Trophoblast cell (in vitro differentiated cells and primary cell): ENCODE measurements at regions not wholly inside any gene's neighbourhood (a gene's known extent, or its start where the extent isn't known, plus 50 kb on each side); places are given as distances from the start of the nearest gene placed in this dataset.

Experiments
- DNase-seq, 2 donors: peaks; one replicate each; pipeline ENCODE4 v3.0.0-alpha.2; 2016
- H2AFZ ChIP-seq: 2 replicates; pipeline ENCODE4 v1.6.1; 2013; ENCODE audit warnings: low read length, moderate library complexity, mild to moderate bottlenecking; ENCODE audit not compliant: insufficient read depth, poor library complexity
- H2AK5ac ChIP-seq: 2 replicates; pipeline ENCODE4 v1.6.1; 2013; ENCODE audit warnings: mild to moderate bottlenecking, low read length
- H2BK120ac ChIP-seq: 2 replicates; pipeline ENCODE4 v1.6.1; 2013; ENCODE audit warnings: low read length, mild to moderate bottlenecking, moderate library complexity; ENCODE audit not compliant: insufficient read depth, poor library complexity
- H2BK12ac ChIP-seq: 2 replicates; pipeline ENCODE4 v1.6.1; 2013; ENCODE audit warnings: mild to moderate bottlenecking, low read length, moderate library complexity
- H2BK5ac ChIP-seq: 2 replicates; pipeline ENCODE4 v1.6.1; 2013; ENCODE audit warnings: low read length, low read depth, moderate library complexity, mild to moderate bottlenecking; ENCODE audit not compliant: poor library complexity
- H3K14ac ChIP-seq: 2 replicates; pipeline ENCODE4 v1.6.1; 2013; ENCODE audit warnings: mild to moderate bottlenecking, low read length
- H3K18ac ChIP-seq: 2 replicates; pipeline ENCODE4 v1.6.1; 2013; ENCODE audit warnings: mild to moderate bottlenecking, low read length
- H3K23ac ChIP-seq: 2 replicates; pipeline ENCODE4 v1.6.1; 2013; ENCODE audit warnings: low read length
- H3K27ac ChIP-seq: 2 replicates; pipeline ENCODE4 v1.5.1; 2013; ENCODE audit warnings: low read depth, mild to moderate bottlenecking, inconsistent platforms, low read length, moderate library complexity
- H3K27me3 ChIP-seq: 2 replicates; pipeline ENCODE4 v1.6.1; 2013; ENCODE audit warnings: inconsistent platforms, mild to moderate bottlenecking, low read length, moderate library complexity; ENCODE audit not compliant: insufficient read depth
- H3K36me3 ChIP-seq, 2 experiments: 1 replicate in 1 of 2; 2 replicates in 1 of 2; pipeline ENCODE4 v1.6.1; 2013; ENCODE audit warnings: low read length in 2 of 2, mild to moderate bottlenecking in 2 of 2, moderate library complexity in 1 of 2; ENCODE audit not compliant: insufficient read depth in 2 of 2, control insufficient read depth in 1 of 2
- H3K4ac ChIP-seq: 2 replicates; pipeline ENCODE4 v1.6.1; 2013; ENCODE audit warnings: low read depth, mild to moderate bottlenecking, low read length, moderate library complexity
- H3K4me1 ChIP-seq, 2 experiments: 1 replicate in 1 of 2; 2 replicates in 1 of 2; pipeline ENCODE4 v1.6.1; 2013; ENCODE audit warnings: low read length in 2 of 2, mild to moderate bottlenecking in 2 of 2, moderate library complexity in 1 of 2; ENCODE audit not compliant: insufficient read depth in 2 of 2, control insufficient read depth in 1 of 2
- H3K4me2 ChIP-seq: 2 replicates; pipeline ENCODE4 v1.6.1; 2013; ENCODE audit warnings: inconsistent platforms, mild to moderate bottlenecking, low read length, moderate library complexity
- H3K4me3 ChIP-seq: 2 replicates; pipeline ENCODE4 v1.5.1; 2013; ENCODE audit warnings: mild to moderate bottlenecking, low read depth, low read length, inconsistent platforms
- H3K79me1 ChIP-seq: one replicate; pipeline ENCODE4 v1.6.1; 2013; ENCODE audit warnings: low read length
- H3K79me2 ChIP-seq: 2 replicates; pipeline ENCODE4 v1.6.1; 2013; ENCODE audit warnings: low read length, mild to moderate bottlenecking; ENCODE audit not compliant: control insufficient read depth, insufficient read depth, poor library complexity
- H3K9ac ChIP-seq: 2 replicates; pipeline ENCODE4 v1.6.1; 2013; ENCODE audit warnings: mild to moderate bottlenecking, low read length
- H3K9me3 ChIP-seq: 2 replicates; pipeline ENCODE4 v1.6.1; 2013; ENCODE audit warnings: low read depth, mild to moderate bottlenecking, control low read depth, inconsistent platforms, low read length; ENCODE audit not compliant: insufficient read depth
- H4K12ac ChIP-seq: 2 replicates; pipeline ENCODE4 v1.6.1; 2013; ENCODE audit warnings: low read depth, mild to moderate bottlenecking, low read length, moderate library complexity
- H4K8ac ChIP-seq: 2 replicates; pipeline ENCODE4 v1.6.1; 2013; ENCODE audit warnings: low read depth, mild to moderate bottlenecking, low read length, moderate library complexity
- H4K91ac ChIP-seq: one replicate; pipeline ENCODE4 v1.6.1; 2013; ENCODE audit warnings: low read depth, mild to moderate bottlenecking, low read length, moderate library complexity
- WGBS: extraction: QIAGEN DNeasy Blood & Tissue Kit; methylation state at CpG from one replicate; pipeline ENCODE4 v1.1.7; 2013; ENCODE audit warnings: missing lambda C conversion rate; ENCODE audit not compliant: insufficient read length, insufficient coverage; ENCODE audit errors: extremely low coverage; 5-methylcytosine and 5-hydroxymethylcytosine counted together

DNA sequence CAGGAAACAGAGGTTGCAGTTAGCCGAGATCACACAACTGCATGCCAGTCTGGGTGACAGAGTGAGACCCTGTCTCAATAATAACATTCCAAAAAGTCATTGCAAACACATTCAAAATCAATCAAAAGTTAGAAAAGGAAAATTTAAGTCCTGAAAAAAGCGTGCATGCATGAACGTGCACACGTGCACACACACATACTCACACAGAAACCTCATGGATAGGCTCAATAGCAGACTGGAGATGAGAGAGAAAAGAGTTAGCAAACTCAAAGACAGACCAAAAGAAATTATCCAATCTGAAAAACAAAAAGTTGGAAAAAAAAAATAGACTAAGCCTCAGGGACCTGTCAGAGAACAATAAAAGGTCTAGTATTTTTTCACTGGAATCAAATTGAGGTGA, 1005.6 kb downstream of the TBC1D22A start:
- H3K4me3 ChIP-seq: no peak overlapping the region
- H2AK5ac ChIP-seq: no peak overlapping the region
- H3K27ac ChIP-seq: no peak overlapping the region
- no peaks in the 10 kb centered on the region for H3K27me3 ChIP-seq
- H3K18ac ChIP-seq: no peak overlapping the region
- H3K9ac ChIP-seq: no peak overlapping the region
- H3K36me3 ChIP-seq: no peaks in the 10 kb centered on the region
- no peak overlapping the region for H4K91ac ChIP-seq
- no peak overlapping the region for H3K14ac ChIP-seq
- peaks cover 2% of the 10 kb centered on the region for H3K9me3 ChIP-seq
- H3K4me1 ChIP-seq: no peaks in the 10 kb centered on the region
- no CpG with 5 or more reads among the region's 4 CpGs for WGBS
- no peak overlapping the region for H3K23ac ChIP-seq
- no peak overlapping the region for H2BK5ac ChIP-seq
- no peak overlapping the region for H2BK120ac ChIP-seq
- H3K4ac ChIP-seq: no peak overlapping the region
- no peak overlapping the region for H2BK12ac ChIP-seq
- H3K79me2 ChIP-seq: no peaks in the 10 kb centered on the region
- no peak for DNase-seq
- H4K8ac ChIP-seq: no peak overlapping the region
- H2AFZ ChIP-seq: no peak overlapping the region
- no peak overlapping the region for H3K4me2 ChIP-seq
- H4K12ac ChIP-seq: no peak overlapping the region
- H3K79me1 ChIP-seq: no peaks in the 10 kb centered on the region

DNA sequence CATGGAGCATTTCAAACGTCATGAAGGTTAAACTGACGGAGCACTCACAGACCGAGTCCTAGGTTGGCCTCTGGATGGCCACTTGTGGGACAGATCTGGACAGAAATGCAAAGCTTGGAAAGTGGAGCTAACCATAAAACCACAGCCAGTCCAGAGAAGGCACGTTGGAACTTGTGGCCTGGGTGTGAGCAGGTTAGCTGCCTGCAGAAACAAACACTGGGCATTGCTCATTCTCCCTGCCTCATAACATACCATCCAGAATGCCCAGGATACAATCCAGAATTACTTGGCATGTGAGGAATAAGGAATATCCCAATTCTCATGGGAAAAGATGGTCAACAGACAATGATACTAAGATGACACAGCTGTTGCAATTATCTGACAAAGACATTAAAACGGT, 1005.0 kb downstream of the TBC1D22A start:
- H3K23ac ChIP-seq: no peak overlapping the region
- H3K79me1 ChIP-seq: no peaks in the 10 kb centered on the region
- no peak overlapping the region for H3K4me2 ChIP-seq
- DNase-seq: no peak
- no peak overlapping the region for H4K91ac ChIP-seq
- H2BK5ac ChIP-seq: no peak overlapping the region
- H2BK120ac ChIP-seq: no peak overlapping the region
- no peak overlapping the region for H2BK12ac ChIP-seq
- H3K27me3 ChIP-seq: no peaks in the 10 kb centered on the region
- H4K8ac ChIP-seq: no peak overlapping the region
- H3K79me2 ChIP-seq: no peaks in the 10 kb centered on the region
- H3K4me1 ChIP-seq: no peaks in the 10 kb centered on the region
- peaks cover 2% of the 10 kb centered on the region for H3K9me3 ChIP-seq
- no peak overlapping the region for H3K9ac ChIP-seq
- H2AFZ ChIP-seq: no peak overlapping the region
- no peak overlapping the region for H3K4ac ChIP-seq
- H3K4me3 ChIP-seq: no peak overlapping the region
- no peak overlapping the region for H3K14ac ChIP-seq
- H3K27ac ChIP-seq: no peak overlapping the region
- H4K12ac ChIP-seq: no peak overlapping the region
- no CpG with 5 or more reads among the region's 5 CpGs for WGBS
- H3K18ac ChIP-seq: no peak overlapping the region
- no peaks in the 10 kb centered on the region for H3K36me3 ChIP-seq
- H2AK5ac ChIP-seq: no peak overlapping the region

- H3K14ac ChIP-seq: no peak overlapping the region
- no peak overlapping the region for H3K9ac ChIP-seq
- H3K27me3 ChIP-seq: no peaks in the 10 kb centered on the region
- H2BK12ac ChIP-seq: no peak overlapping the region
- H3K36me3 ChIP-seq: no peaks in the 10 kb centered on the region
- no peaks in the 10 kb centered on the region for H3K79me2 ChIP-seq
- H4K12ac ChIP-seq: no peak overlapping the region
- no CpG with 5 or more reads among the region's 6 CpGs for WGBS
- no peak overlapping the region for H3K27ac ChIP-seq
- no peak overlapping the region for H4K8ac ChIP-seq
- no peak overlapping the region for H2BK5ac ChIP-seq
- no peaks in the 10 kb centered on the region for H3K79me1 ChIP-seq
- no peak overlapping the region for H4K91ac ChIP-seq
- H3K23ac ChIP-seq: no peak overlapping the region
- H3K9me3 ChIP-seq: peaks cover 4% of the 10 kb centered on the region
- H3K4me3 ChIP-seq: no peak overlapping the region
- no peak overlapping the region for H3K4me2 ChIP-seq
- no peak overlapping the region for H2BK120ac ChIP-seq
- DNase-seq: no peak
- H3K4me1 ChIP-seq: no peaks in the 10 kb centered on the region
- H3K18ac ChIP-seq: no peak overlapping the region
- H2AK5ac ChIP-seq: no peak overlapping the region
- no peak overlapping the region for H2AFZ ChIP-seq
- H3K4ac ChIP-seq: no peak overlapping the region
Observed at GRCh38 chr22:47765757-47766156, 1003.3 kb downstream of the TBC1D22A start.

GRCh38 chr22:47762141-47762540, 999.7 kb downstream of the TBC1D22A start:
- no peak overlapping the region for H4K91ac ChIP-seq
- no peak overlapping the region for H2AK5ac ChIP-seq
- no peaks in the 10 kb centered on the region for H3K27me3 ChIP-seq
- H3K79me2 ChIP-seq: no peaks in the 10 kb centered on the region
- no peaks in the 10 kb centered on the region for H3K4me1 ChIP-seq
- no peak overlapping the region for H2BK120ac ChIP-seq
- H3K9me3 ChIP-seq: peaks cover 2% of the 10 kb centered on the region
- no peak overlapping the region for H3K4me3 ChIP-seq
- H3K4me2 ChIP-seq: no peak overlapping the region
- no peak overlapping the region for H3K4ac ChIP-seq
- H3K36me3 ChIP-seq: no peaks in the 10 kb centered on the region
- H3K79me1 ChIP-seq: no peaks in the 10 kb centered on the region
- no peak overlapping the region for H4K12ac ChIP-seq
- H3K9ac ChIP-seq: no peak overlapping the region
- no peak overlapping the region for H4K8ac ChIP-seq
- no peak for DNase-seq
- H3K27ac ChIP-seq: no peak overlapping the region
- no peak overlapping the region for H2BK5ac ChIP-seq
- H3K18ac ChIP-seq: no peak overlapping the region
- no peak overlapping the region for H3K23ac ChIP-seq
- H2BK12ac ChIP-seq: no peak overlapping the region
- no CpG with 5 or more reads among the region's 3 CpGs for WGBS
- no peak overlapping the region for H3K14ac ChIP-seq
- no peak overlapping the region for H2AFZ ChIP-seq
